H9 (cell line): ENCODE measurements at regions not wholly inside any gene's neighbourhood (a gene's known extent, or its start where the extent isn't known, plus 50 kb on each side); places are given as distances from the start of the nearest gene placed in this dataset.

Source experiments
- DNase-seq: peaks from one replicate; pipeline ENCODE4 v3.0.0-alpha.2; 2017
- H2AFZ ChIP-seq: one replicate; pipeline ENCODE4 v1.6.1; 2013; ENCODE audit warnings: mild to moderate bottlenecking, low read length, control low read depth, moderate library complexity
- H2AK5ac ChIP-seq: 2 replicates; pipeline ENCODE4 v1.6.1; 2013; ENCODE audit warnings: low read length, control low read depth, mixed read lengths; ENCODE audit not compliant: insufficient read length
- H2BK120ac ChIP-seq: one replicate; pipeline ENCODE4 v1.6.1; 2013; ENCODE audit warnings: low read depth, mild to moderate bottlenecking, low read length, control low read depth, inconsistent platforms; ENCODE audit not compliant: poor library complexity, severe bottlenecking
- H2BK12ac ChIP-seq: 2 replicates; pipeline ENCODE4 v1.6.1; 2013; ENCODE audit warnings: low read length, control low read depth, mixed read lengths, low read depth; ENCODE audit not compliant: insufficient read length
- H2BK15ac ChIP-seq: 2 replicates; pipeline ENCODE4 v1.6.1; 2013; ENCODE audit warnings: low read depth, low read length, control low read depth
- H2BK20ac ChIP-seq: one replicate; pipeline ENCODE4 v1.6.1; 2013; ENCODE audit warnings: low read depth, mild to moderate bottlenecking, low read length, control low read depth, inconsistent platforms; ENCODE audit not compliant: poor library complexity, severe bottlenecking
- H2BK5ac ChIP-seq: 2 replicates; pipeline ENCODE4 v1.6.1; 2013; ENCODE audit warnings: low read length, control low read depth, mixed read lengths; ENCODE audit not compliant: insufficient read length
- H3K14ac ChIP-seq: 2 replicates; pipeline ENCODE4 v1.6.1; 2013; ENCODE audit warnings: low read length, control low read depth; ENCODE audit not compliant: insufficient read depth
- H3K18ac ChIP-seq: 2 replicates; pipeline ENCODE4 v1.6.1; 2013; ENCODE audit warnings: low read depth, mild to moderate bottlenecking, mixed read lengths, low read length, control low read depth; ENCODE audit not compliant: insufficient read length
- H3K23ac ChIP-seq: 2 replicates; pipeline ENCODE4 v1.6.1; 2013; ENCODE audit warnings: low read length, control low read depth, mixed read lengths, low read depth; ENCODE audit not compliant: insufficient read length
- H3K23me2 ChIP-seq: 2 replicates; pipeline ENCODE4 v1.6.1; 2013; ENCODE audit warnings: low read depth, mild to moderate bottlenecking, mixed read lengths, low read length, control low read depth; ENCODE audit not compliant: insufficient read length, poor library complexity, severe bottlenecking
- H3K27ac ChIP-seq: 2 replicates; pipeline ENCODE4 v1.5.1; 2013; ENCODE audit warnings: low read length, control low read depth, mixed read lengths, low read depth; ENCODE audit not compliant: insufficient read length
- H3K27me3 ChIP-seq: 2 replicates; pipeline ENCODE4 v1.6.1; 2013; ENCODE audit warnings: low read length, control low read depth, inconsistent platforms; ENCODE audit not compliant: insufficient read depth
- H3K4ac ChIP-seq: 2 replicates; pipeline ENCODE4 v1.6.1; 2013; ENCODE audit warnings: low read depth, mild to moderate bottlenecking, control low read depth, inconsistent platforms, low read length, moderate library complexity
- H3K4me1 ChIP-seq: 2 replicates; pipeline ENCODE4 v1.6.1; 2013; ENCODE audit warnings: low read length, control low read depth, inconsistent platforms; ENCODE audit not compliant: insufficient read depth
- H3K4me2 ChIP-seq: 2 replicates; pipeline ENCODE4 v1.6.1; 2013; ENCODE audit warnings: low read length, control low read depth, mixed read lengths; ENCODE audit not compliant: insufficient read length, insufficient read depth
- H3K56ac ChIP-seq: 2 replicates; pipeline ENCODE4 v1.6.1; 2013; ENCODE audit warnings: low read depth, mild to moderate bottlenecking, mixed read lengths, low read length, control low read depth; ENCODE audit not compliant: insufficient read length
- H3K79me1 ChIP-seq: 2 replicates; pipeline ENCODE4 v1.6.1; 2013; ENCODE audit warnings: low read depth, mild to moderate bottlenecking, moderate library complexity, low read length, control low read depth, inconsistent platforms; ENCODE audit not compliant: insufficient read depth, poor library complexity, severe bottlenecking
- H3K79me2 ChIP-seq: 2 replicates; pipeline ENCODE4 v1.6.1; 2013; ENCODE audit warnings: low read length, control low read depth, inconsistent platforms; ENCODE audit not compliant: insufficient read depth
- H3K9ac ChIP-seq: 2 replicates; pipeline ENCODE4 v1.6.1; 2013; ENCODE audit warnings: low read length, control low read depth, mixed read lengths; ENCODE audit not compliant: insufficient read length; ENCODE audit errors: extremely low read depth
- H3K9me3 ChIP-seq: one replicate; pipeline ENCODE4 v1.6.1; 2013; ENCODE audit warnings: low read depth, low read length, inconsistent platforms; ENCODE audit not compliant: control insufficient read depth
- H3T11ph ChIP-seq: one replicate; pipeline ENCODE4 v1.6.1; 2013; ENCODE audit warnings: mild to moderate bottlenecking, low read length, control low read depth, inconsistent platforms
- H4K20me1 ChIP-seq: one replicate; pipeline ENCODE4 v1.6.1; 2013; ENCODE audit not compliant: control insufficient read depth, insufficient read length, insufficient read depth
- H4K5ac ChIP-seq: 2 replicates; pipeline ENCODE4 v1.6.1; 2013; ENCODE audit warnings: low read depth, mild to moderate bottlenecking, mixed read lengths, low read length, control low read depth; ENCODE audit not compliant: insufficient read length
- H4K8ac ChIP-seq: replicated peaks from 2 replicates; pipeline ENCODE4 v1.6.1; 2013; ENCODE audit warnings: low read length, control low read depth, mixed read lengths, low read depth; ENCODE audit not compliant: insufficient read length
- H4K91ac ChIP-seq: 2 replicates; pipeline ENCODE4 v1.6.1; 2013; ENCODE audit warnings: low read depth, mild to moderate bottlenecking, moderate library complexity, mixed read lengths, low read length, control low read depth; ENCODE audit not compliant: insufficient read length
- H3K27ac Mint-ChIP-seq, 3 experiments: 2 replicates in 2 of 3; 3 replicates in 1 of 3; pipeline ENCODE4 v1.8.0; 2020 to 2021; ENCODE audit warnings: mixed read lengths in 3 of 3, mild to moderate bottlenecking in 1 of 3, moderate library complexity in 1 of 3
- H3K27me3 Mint-ChIP-seq: 2 replicates; pipeline ENCODE4 v1.8.0; 2021; ENCODE audit warnings: low read depth, mild to moderate bottlenecking, moderate library complexity, mixed read lengths
- H3K36me3 Mint-ChIP-seq, 3 experiments: 2 replicates in 2 of 3; 3 replicates in 1 of 3; pipeline ENCODE4 v1.8.0; 2020 to 2021; ENCODE audit warnings: low read depth in 3 of 3, mixed read lengths in 3 of 3; ENCODE audit not compliant: insufficient read depth in 1 of 3
- H3K4me1 Mint-ChIP-seq, 2 experiments: 2 replicates each; pipeline ENCODE4 v1.8.0; 2020; ENCODE audit warnings: mixed read lengths in 2 of 2
- H3K4me3 Mint-ChIP-seq, 2 experiments: 2 replicates in 1 of 2; 3 replicates in 1 of 2; pipeline ENCODE4 v1.8.0; 2020 to 2021; ENCODE audit warnings: mild to moderate bottlenecking in 2 of 2, mixed read lengths in 2 of 2, moderate library complexity in 1 of 2
- H3K9me3 Mint-ChIP-seq, 2 experiments: 2 replicates in 1 of 2; 3 replicates in 1 of 2; pipeline ENCODE4 v1.8.0; 2020; ENCODE audit warnings: mild to moderate bottlenecking in 2 of 2, mixed read lengths in 2 of 2, moderate library complexity in 1 of 2
- CTCF ChIP-seq: fragments of 200-600 bp; sonication (generic); conservative IDR thresholded peaks from 3 replicates; pipeline ENCODE4 v1.8.0; 2021; ENCODE audit warnings: antibody characterized with exemption, mild to moderate bottlenecking
- WGBS: extraction: QIAGEN DNeasy Blood & Tissue Kit; methylation state at CpG from one replicate; pipeline ENCODE4 v1.1.7; 2013; ENCODE audit warnings: missing lambda C conversion rate, low lambda C conversion rate, mixed read lengths; ENCODE audit not compliant: insufficient read length; ENCODE audit errors: extremely low coverage; 5-methylcytosine and 5-hydroxymethylcytosine counted together

GRCh38 chr12:84243686-84244085 lies 668.9 kb downstream of the SLC6A15 start:
- Histone ChIP-seq H3K4ac (no peak overlapping the region), H3K79me1 (no peaks in the 10 kb centered on the region), H3T11ph (no peak overlapping the region), H4K20me1 (no peaks in the 10 kb centered on the region), H3K4me2 (no peak overlapping the region), H3K18ac (no peak overlapping the region), H3K4me1 (no peaks in the 10 kb centered on the region), H3K79me2 (no peaks in the 10 kb centered on the region), H3K14ac (no peak overlapping the region), H2AFZ (no peak overlapping the region), H4K5ac (no peak overlapping the region), H4K8ac (no peak overlapping the region), H2BK20ac (no peak overlapping the region), H3K56ac (no peak overlapping the region), H4K91ac (no peak overlapping the region), H3K23me2 (no peaks in the 10 kb centered on the region), H3K9me3 (no peaks in the 10 kb centered on the region), H3K9ac (no peak overlapping the region), H2BK15ac (no peak overlapping the region), H3K27me3 (no peaks in the 10 kb centered on the region), H3K23ac (no peak overlapping the region), H2AK5ac (no peak overlapping the region), H2BK120ac (no peak overlapping the region), H2BK12ac (no peak overlapping the region), H3K27ac (no peak overlapping the region), H2BK5ac (no peak overlapping the region)
- Mint-ChIP-seq H3K27me3 (no peaks in the 10 kb centered on the region), H3K4me1 (peaks cover 4% of the 10 kb centered on the region in 2 experiments; a peak in 2 of 4 replicates), H3K27ac (peak overlapping the region in 1 of 3 experiments; percentile 73; a peak in 1 of 7 replicates), H3K36me3 (no peaks in the 10 kb centered on the region), H3K4me3 (no peak overlapping the region), H3K9me3 (peaks cover 0 to 5% of the 10 kb centered on the region in 2 experiments; a peak in 2 of 5 replicates)
- no peak for TF ChIP-seq CTCF
- no CpG with 5 or more reads among the region's 4 CpGs for WGBS
- DNase-seq = no peak
